Gastrocnemius medialis (tissue), 4 donors: ENCODE measurements at regions not wholly inside any gene's neighbourhood (a gene's known extent, or its start where the extent isn't known, plus 50 kb on each side); places are given as distances from the start of the nearest gene placed in this dataset.

Source experiments
- CTCF ChIP-seq, 5 experiments: fragments of 450-650 bp in 3 of 5; fragments of 200-600 bp in 2 of 5; sonication (generic) in 2 of 5; IDR thresholded peaks in 4 of 5; conservative IDR thresholded peaks in 1 of 5; 1 replicate in 4 of 5; 2 replicates in 1 of 5; pipeline ENCODE4 v1.5.1; 2016 to 2019; ENCODE audit warnings: antibody characterized with exemption in 5 of 5, mild to moderate bottlenecking in 3 of 5, moderate library complexity in 3 of 5
- POLR2A ChIP-seq, 2 donors: fragments of 450-650 bp; IDR thresholded peaks; one replicate each; pipeline ENCODE4 v1.6.1; 2017; ENCODE audit warnings: antibody characterized with exemption in 2 of 2, mild to moderate bottlenecking in 2 of 2, moderate library complexity in 2 of 2

GRCh38 chr5:86974955-86975354 is 292.7 kb upstream of the RASA1 start:
- TF ChIP-seq CTCF (IDR thresholded peaks at IDR 0.05 in 4 of 5, conservative IDR thresholded peaks at IDR 0.05 in 1 of 5): no peak
- no peak for TF ChIP-seq POLR2A (IDR thresholded peaks at IDR 0.05)
